Hepatocyte (in vitro differentiated cells): ENCODE measurements at regions not wholly inside any gene's neighbourhood (a gene's known extent, or its start where the extent isn't known, plus 50 kb on each side); places are given as distances from the start of the nearest gene placed in this dataset.

ENCODE experiments used
- CTCF ChIP-seq: fragments of 200-600 bp; sonication (generic); IDR thresholded peaks from 2 replicates; pipeline ENCODE4 v1.5.1; 2016; ENCODE audit warnings: antibody characterized with exemption, mild to moderate bottlenecking; ENCODE audit not compliant: poor library complexity
- EZH2 ChIP-seq: fragments of 200-600 bp; sonication (generic); IDR thresholded peaks from 2 replicates; pipeline ENCODE4 v1.6.1; 2016; ENCODE audit warnings: antibody characterized with exemption, mild to moderate bottlenecking, borderline replicate concordance

GRCh38 chr1:55635856-55636255 lies 420.7 kb upstream of the USP24 start:
- no peak for TF ChIP-seq CTCF
- no peak for TF ChIP-seq EZH2
